ENCODE measurements at regions not wholly inside any gene's neighbourhood (a gene's known extent, or its start where the extent isn't known, plus 50 kb on each side); places are given as distances from the start of the nearest gene placed in this dataset.

GRCh38 chr6:78615430-78615904 is 251.9 kb upstream of the IRAK1BP1 start:
- H3K36me3 ChIP-seq (replicated peaks): no peaks in the 10 kb centered on the region
- in situ Hi-C loops (cut with HindIII; ENCODE audit: low pct_ligation_motif_present, low sequenced_read_pairs): no loop called here
- H3K27ac ChIP-seq: no peak overlapping the region
- DNase-seq: no peak
- H3K27me3 ChIP-seq (replicated peaks): no peaks in the 10 kb centered on the region
- TF ChIP-seq CTCF (IDR thresholded peaks at IDR 0.05; ENCODE audit: low read depth, low read length, missing control alignments): no peak
- no peak overlapping the region for H3K4me3 ChIP-seq (ENCODE audit: low read depth, low read length)

GRCh38 chr6:78618970-78619369 is 248.4 kb upstream of the IRAK1BP1 start:
- in situ Hi-C loops (cut with HindIII; ENCODE audit: low pct_ligation_motif_present, low sequenced_read_pairs): no loop called here
- no peak for DNase-seq
- H3K36me3 ChIP-seq (replicated peaks): no peaks in the 10 kb centered on the region
- no peaks in the 10 kb centered on the region for H3K27me3 ChIP-seq (replicated peaks)
- TF ChIP-seq CTCF (IDR thresholded peaks at IDR 0.05; ENCODE audit: low read depth, low read length, missing control alignments): no peak
- H3K27ac ChIP-seq: no peak overlapping the region
- no peak overlapping the region for H3K4me3 ChIP-seq (ENCODE audit: low read depth, low read length)

GRCh38 chr6:78623554-78623953 is 243.8 kb upstream of the IRAK1BP1 start:
- in situ Hi-C loops (cut with HindIII; ENCODE audit: low pct_ligation_motif_present, low sequenced_read_pairs): no loop called here
- no peak for TF ChIP-seq CTCF (IDR thresholded peaks at IDR 0.05; ENCODE audit: low read depth, low read length, missing control alignments)

GRCh38 chr6:78629154-78629721 is 238.1 kb upstream of the IRAK1BP1 start:
- DNase-seq: peak; percentile 45
- in situ Hi-C loops (cut with HindIII; ENCODE audit: low pct_ligation_motif_present, low sequenced_read_pairs): no loop called here
- TF ChIP-seq CTCF (IDR thresholded peaks at IDR 0.05; ENCODE audit: low read depth, low read length, missing control alignments): peak; percentile 22
- Histone ChIP-seq H3K27ac (no peak overlapping the region), H3K4me3 (ENCODE audit: low read depth, low read length) (peak overlapping the region; percentile 62), H3K27me3 (replicated peaks) (no peaks in the 10 kb centered on the region), H3K36me3 (replicated peaks) (no peaks in the 10 kb centered on the region)

More at GRCh38 chr6:78623554-78623953, 243.8 kb upstream of the IRAK1BP1 start:
- Histone ChIP-seq H3K4me3 (ENCODE audit: low read depth, low read length) (no peak overlapping the region), H3K27ac (no peak overlapping the region), H3K27me3 (replicated peaks) (no peaks in the 10 kb centered on the region), H3K36me3 (replicated peaks) (no peaks in the 10 kb centered on the region)
- no peak for DNase-seq

- Histone ChIP-seq H3K4me3 (ENCODE audit: low read depth, low read length) (peak overlapping the region; percentile 62), H3K27me3 (replicated peaks) (no peaks in the 10 kb centered on the region), H3K36me3 (replicated peaks) (no peaks in the 10 kb centered on the region), H3K27ac (no peak overlapping the region)
- DNase-seq: no peak
- TF ChIP-seq CTCF (IDR thresholded peaks at IDR 0.05; ENCODE audit: low read depth, low read length, missing control alignments): no peak
- in situ Hi-C loops (cut with HindIII; ENCODE audit: low pct_ligation_motif_present, low sequenced_read_pairs): no loop called here
These were observed 237.5 kb upstream of the IRAK1BP1 start for GRCh38 chr6:78629836-78630235.

GRCh38 chr6:78631976-78632375 is 235.4 kb upstream of the IRAK1BP1 start:
- no peak for DNase-seq
- Histone ChIP-seq H3K36me3 (replicated peaks) (no peaks in the 10 kb centered on the region), H3K4me3 (ENCODE audit: low read depth, low read length) (no peak overlapping the region), H3K27me3 (replicated peaks) (no peaks in the 10 kb centered on the region), H3K27ac (no peak overlapping the region)
- in situ Hi-C loops (cut with HindIII; ENCODE audit: low pct_ligation_motif_present, low sequenced_read_pairs): no loop called here
- no peak for TF ChIP-seq CTCF (IDR thresholded peaks at IDR 0.05; ENCODE audit: low read depth, low read length, missing control alignments)

Measured in brain microvascular endothelial cell (primary cell).